ENCODE measurements at regions not wholly inside any gene's neighbourhood (a gene's known extent, or its start where the extent isn't known, plus 50 kb on each side); places are given as distances from the start of the nearest gene placed in this dataset.
"Not testable (repeated sequence)": the region's sequence is repeated elsewhere in the genome, so short reads cannot be mapped to it uniquely, and the experiment has no call there.

DNA sequence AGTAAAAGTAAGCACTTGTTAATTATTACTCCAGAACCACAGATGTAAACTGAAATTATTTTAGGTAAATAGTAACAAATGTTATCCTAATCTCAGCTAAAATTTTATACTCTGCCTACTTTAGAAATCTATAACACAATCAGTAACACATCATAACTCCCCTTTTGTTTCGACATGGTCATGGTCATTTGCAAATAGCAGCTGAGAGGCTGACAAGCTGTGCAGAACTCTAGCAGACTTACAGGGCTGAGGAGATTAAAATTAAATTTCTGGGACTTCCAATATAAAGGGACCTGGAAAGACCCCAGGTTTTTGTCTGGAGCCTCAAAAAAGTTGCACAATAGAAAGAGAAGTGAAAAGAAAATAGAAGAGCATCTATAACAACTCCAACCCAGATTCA lies 88.8 kb downstream of the PRL start:
- DNase-seq (ENCODE audit: low read depth) = no peak

DNA sequence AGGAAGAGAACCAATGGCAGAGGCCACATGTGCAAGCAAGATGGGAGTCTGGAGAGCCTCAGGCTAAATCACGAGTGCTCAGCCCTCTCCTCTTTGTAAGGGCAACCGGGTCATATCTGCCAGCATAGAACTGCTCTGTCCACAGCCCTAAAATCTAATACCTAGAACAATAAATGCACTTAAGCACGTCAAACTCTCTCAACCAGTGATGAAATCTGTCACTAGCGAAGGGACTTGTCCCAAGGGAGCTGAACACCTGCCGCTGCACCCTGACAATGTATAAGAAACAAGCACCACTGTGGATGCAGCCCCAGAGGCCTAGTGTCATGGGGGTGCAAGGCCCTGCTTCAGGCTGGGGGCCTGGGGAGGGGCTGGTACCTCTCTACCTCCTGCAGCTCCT lies 82.5 kb downstream of the PRL start:
- no peak for DNase-seq (ENCODE audit: low read depth)

DNA sequence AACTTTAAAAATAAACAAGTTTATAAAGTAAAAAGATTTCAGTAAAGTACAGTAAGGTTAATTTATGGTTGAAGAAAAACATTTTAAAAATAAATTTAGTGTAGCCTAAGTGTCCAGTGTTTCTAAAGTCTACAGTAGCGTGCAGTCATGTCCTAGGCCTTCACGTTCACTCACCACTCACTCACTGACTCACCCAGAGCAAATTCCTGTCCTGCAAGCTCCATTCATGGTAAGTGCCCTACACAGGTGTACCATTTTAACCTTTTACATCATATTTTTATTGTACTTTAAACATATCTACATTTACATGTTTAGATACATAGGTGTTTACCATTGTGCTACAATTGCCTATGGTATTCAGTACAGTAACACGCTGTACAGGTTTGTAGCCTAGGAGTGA lies 81.4 kb downstream of the PRL start:
- not testable (repeated sequence) for DNase-seq (ENCODE audit: low read depth)

DNA sequence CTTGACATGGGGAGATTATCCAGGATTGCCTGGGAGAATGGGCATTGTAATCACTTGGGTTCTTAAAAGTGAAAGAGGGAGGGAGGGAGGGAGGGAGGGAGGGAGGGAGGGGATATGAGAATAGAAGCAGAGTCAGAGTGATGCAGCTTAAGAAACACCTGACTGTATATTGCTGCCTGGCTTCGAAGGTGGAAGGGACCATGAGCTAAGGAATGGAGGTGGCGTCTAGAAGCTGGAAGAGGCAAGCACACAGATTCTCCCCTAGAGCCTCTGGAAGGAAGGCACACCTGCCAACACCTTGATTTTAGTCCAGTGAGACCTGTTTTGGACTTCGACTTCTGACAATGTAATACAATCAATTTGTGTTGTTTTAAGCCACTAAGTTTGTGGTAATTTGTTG lies 78.4 kb downstream of the PRL start:
- no peak for DNase-seq (ENCODE audit: low read depth)

DNA sequence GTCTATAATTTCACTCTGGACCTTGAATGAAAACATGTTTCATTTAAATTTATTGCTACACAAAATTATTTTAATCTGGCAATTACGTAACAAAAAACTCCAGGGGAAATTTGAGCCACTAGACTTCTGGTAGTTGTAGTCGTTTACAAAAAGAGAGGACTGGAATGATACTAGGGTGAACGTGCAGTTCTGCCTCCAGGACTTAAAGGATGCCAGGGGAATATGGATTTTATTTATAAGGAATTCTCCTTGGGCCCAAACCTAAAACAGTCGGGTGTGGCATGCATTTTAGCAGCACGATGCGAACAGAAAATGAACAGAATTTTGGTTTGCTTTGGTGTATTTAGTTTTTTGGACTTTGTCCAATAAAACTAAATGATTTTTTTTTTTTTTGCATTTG lies 76.9 kb downstream of the PRL start:
- DNase-seq (ENCODE audit: low read depth) = peak; percentile 28

DNA sequence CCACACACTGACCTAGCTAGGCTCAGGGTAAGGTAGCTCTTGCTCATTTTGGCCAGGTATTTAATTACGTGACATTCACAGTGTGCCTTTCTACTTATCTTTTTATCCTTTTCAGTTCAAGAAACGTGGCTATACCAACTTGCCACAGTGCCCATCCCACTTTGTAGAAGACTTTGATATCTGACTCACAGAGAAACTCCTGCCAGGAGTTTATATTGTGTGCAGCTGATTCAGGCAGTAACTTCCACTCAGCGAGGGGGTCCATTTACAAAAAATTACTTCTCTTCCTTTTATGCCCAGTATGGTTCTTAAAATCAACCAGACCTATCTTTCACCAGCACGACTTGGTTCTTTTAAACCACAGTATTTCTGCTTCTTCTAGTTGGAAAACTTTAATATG lies 75.6 kb downstream of the PRL start:
- DNase-seq (ENCODE audit: low read depth) = no peak

DNA sequence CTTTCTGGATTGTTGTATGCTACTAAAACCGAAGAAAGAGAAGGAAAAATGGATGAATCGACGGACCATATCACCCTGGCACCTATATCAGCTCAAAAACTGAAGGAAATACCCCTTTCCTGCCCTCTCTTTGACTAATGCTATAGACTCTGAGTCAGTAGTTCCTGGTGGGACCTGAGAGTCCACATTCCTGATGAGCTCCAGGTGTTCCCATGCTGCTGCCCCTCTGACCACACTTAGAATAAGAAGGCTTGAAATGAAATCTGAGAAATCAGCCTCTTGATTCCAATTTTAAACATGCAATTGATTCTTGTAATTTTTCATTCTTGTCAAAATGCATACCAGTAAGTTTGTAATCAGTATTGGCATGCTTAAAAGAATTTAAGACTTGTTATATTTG lies 75.2 kb downstream of the PRL start:
- no peak for DNase-seq (ENCODE audit: low read depth)

DNA sequence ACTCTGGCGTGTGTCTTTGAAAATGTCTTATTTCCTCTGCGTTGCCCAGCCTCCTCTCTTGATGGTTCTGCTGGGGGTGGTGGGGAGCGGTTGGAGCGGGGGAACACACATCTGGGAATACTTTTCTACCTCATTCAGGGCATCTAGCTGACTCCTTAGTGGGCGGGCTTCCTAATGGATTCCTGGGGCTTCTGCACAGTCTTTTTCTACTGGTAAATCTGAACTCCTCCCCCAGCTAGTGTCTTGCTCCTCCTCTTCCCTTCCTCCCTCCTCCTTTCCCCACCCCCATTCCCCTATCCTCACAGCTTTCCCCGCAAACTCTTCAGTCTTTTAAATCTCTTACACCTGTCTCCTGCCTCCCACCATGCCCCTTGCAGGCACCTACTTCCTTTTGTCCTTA lies 74.4 kb downstream of the PRL start:
- DNase-seq (ENCODE audit: low read depth) = no peak

DNA sequence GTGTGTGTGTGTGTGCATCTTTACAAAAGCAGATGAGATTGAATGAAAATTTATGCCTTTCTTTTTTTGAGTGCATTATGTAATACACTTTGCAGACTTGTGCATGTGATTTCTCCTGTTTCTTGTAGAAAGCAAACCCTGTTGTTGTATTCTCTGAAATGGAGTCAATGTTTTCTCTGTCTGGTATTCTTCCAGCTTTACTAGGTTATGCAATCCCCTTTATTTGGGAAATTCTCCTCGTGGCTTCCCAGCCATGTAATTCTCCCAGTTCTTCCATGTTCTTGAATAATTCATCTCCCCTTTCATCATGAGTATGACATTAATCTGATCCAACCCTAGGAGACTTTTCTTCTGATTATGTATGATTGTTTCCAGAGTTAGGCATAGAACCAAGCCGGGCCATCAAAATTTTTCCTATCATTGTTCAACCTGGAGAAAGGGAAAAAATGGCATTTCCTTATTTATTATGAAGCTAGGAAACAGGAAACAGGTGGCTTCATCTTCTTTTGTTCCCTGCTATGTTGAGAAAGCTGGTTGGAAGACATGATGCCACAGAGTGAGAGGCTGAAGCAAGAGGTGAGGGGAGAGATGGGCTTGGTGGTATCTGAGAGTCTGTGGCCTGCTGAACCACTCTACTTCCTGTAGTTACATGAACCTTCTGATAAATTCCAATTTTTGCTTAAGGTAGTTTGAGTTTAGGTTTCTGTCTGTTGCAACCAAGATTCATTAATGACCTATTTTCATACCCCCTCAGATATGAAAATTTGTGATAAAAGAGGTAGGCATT lies 68.8 kb downstream of the PRL start:
- no peak for DNase-seq (ENCODE audit: low read depth)

DNA sequence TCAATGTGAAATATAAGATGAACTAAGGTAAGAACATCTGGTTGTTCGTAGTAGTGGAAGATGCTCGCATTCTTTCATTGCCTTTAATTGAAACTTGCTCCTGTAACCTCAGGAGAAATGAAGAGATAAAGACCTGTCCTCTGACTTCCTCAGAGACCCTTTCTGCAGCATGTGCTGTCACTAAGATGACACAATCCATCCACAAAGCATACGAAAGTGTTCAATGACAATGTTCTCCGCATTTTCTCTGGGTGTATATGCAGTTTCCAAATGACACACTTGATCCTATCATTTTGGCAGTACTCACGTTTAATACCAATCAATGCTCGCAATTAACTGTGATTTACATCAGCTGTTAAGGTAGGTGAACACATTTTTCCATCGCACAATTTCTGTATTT lies 65.8 kb downstream of the PRL start:
- DNase-seq (ENCODE audit: low read depth) = no peak

DNA sequence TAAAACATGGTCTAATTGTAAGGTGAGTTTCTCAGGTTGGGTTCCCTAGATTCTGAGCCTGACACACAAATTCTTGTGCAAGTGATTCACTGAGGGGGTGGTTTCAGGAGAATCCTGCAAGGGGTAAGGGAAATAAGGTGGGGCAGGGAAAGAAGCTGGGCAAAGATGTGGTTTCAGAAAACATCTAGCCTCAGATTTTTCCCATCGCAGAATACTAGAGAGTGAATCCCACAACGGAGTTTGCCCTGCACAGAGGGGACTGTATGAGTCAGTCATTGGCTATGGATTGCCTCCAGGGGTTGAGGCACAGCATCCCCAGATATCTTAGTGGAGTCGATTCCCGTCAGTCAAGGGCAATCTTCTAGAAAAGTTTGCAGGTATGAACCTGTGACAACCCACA lies 65.2 kb downstream of the PRL start:
- no peak for DNase-seq (ENCODE audit: low read depth)

DNA sequence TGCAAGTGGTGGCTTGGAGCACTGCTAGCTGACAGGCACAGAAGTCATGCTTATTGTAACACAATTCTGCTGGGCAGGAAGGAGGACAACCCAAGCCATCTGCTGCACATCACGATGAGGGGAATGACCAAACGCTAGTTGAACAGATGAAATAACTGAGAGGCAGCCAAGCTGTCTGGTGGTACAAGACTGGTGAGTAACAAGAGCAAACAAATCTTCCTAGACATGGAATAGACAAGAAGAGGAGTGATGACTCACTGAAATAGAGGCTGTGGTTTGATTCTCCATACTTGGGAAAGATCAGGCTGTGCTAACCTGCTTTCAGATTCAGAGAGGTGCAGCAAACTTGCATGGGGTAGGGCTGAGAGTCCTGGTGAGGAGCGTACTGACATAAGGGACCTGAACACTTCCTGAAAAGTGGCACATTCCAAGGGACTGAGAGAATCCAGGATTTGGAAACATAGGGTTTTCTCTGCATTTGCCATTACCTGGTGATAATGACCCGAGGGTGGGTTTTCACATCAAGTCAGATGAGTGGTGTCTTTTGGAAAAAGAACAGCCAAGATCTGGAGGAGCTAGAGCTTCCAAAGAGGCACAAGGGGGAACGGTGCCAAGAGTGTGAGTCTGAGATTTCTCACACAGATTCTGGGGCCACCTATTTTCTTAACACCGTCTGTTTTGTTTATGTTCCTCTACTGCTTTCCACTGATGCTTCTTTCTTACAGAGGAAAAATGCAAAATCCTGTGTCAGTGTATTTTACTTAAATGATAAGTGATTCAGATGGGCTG lies 60.0 kb downstream of the PRL start:
- DNase-seq (ENCODE audit: low read depth) = peak; percentile 95
